Osteoblast (primary cell): ENCODE measurements at regions not wholly inside any gene's neighbourhood (a gene's known extent, or its start where the extent isn't known, plus 50 kb on each side); places are given as distances from the start of the nearest gene placed in this dataset.
"Not testable (repeated sequence)": the region's sequence is repeated elsewhere in the genome, so short reads cannot be mapped to it uniquely, and the experiment has no call there.

Source experiments
- DNase-seq: peaks from one replicate; pipeline ENCODE4 v3.0.0; 2011; ENCODE audit warnings: low spot score, mixed read lengths; ENCODE audit not compliant: insufficient read length; ENCODE audit errors: missing footprints
- H2AFZ ChIP-seq: 2 replicates; pipeline ENCODE4 v1.6.0; 2011; ENCODE audit warnings: mild to moderate bottlenecking, low read length
- H3K27ac ChIP-seq: 2 replicates; pipeline ENCODE4 v1.5.1; 2011; ENCODE audit warnings: mild to moderate bottlenecking, low read depth, low read length, moderate library complexity
- H3K27me3 ChIP-seq: 2 replicates; pipeline ENCODE4 v1.6.0; 2012; ENCODE audit warnings: mild to moderate bottlenecking, control low read depth, inconsistent platforms, low read length, moderate library complexity; ENCODE audit not compliant: insufficient read depth
- H3K36me3 ChIP-seq: 2 replicates; pipeline ENCODE4 v1.5.1; 2011; ENCODE audit warnings: mild to moderate bottlenecking, low read length, control low read depth, moderate library complexity; ENCODE audit not compliant: insufficient read depth
- H3K4me1 ChIP-seq: 2 replicates; pipeline ENCODE4 v1.5.1; 2011; ENCODE audit warnings: mild to moderate bottlenecking, low read length, control low read depth, moderate library complexity; ENCODE audit not compliant: insufficient read depth
- H3K4me2 ChIP-seq: 2 replicates; pipeline ENCODE4 v1.6.0; 2011; ENCODE audit warnings: mild to moderate bottlenecking, low read length; ENCODE audit not compliant: insufficient read depth
- H3K4me3 ChIP-seq: fragments of 200-600 bp; sonication (generic); 3 replicates; pipeline ENCODE4 v1.5.1; 2012; ENCODE audit warnings: mild to moderate bottlenecking, low read length, inconsistent platforms; ENCODE audit not compliant: insufficient read depth
- H3K79me2 ChIP-seq: 2 replicates; pipeline ENCODE4 v1.6.0; 2012; ENCODE audit warnings: mild to moderate bottlenecking, low read length, control low read depth, inconsistent platforms; ENCODE audit not compliant: insufficient read depth
- H3K9me3 ChIP-seq: 2 replicates; pipeline ENCODE4 v1.5.1; 2011; ENCODE audit warnings: low read depth, low read length, control low read depth
- H4K20me1 ChIP-seq: 2 replicates; pipeline ENCODE4 v1.6.0; 2012; ENCODE audit warnings: mild to moderate bottlenecking, low read length, control low read depth; ENCODE audit not compliant: insufficient read depth
- TF ChIP-seq, protein P1 (sequence below): IDR thresholded peaks from 2 replicates; pipeline ENCODE4 v1.5.1; 2011; ENCODE audit warnings: mild to moderate bottlenecking, low read depth, low read length, moderate library complexity; ENCODE audit errors: extremely low read depth

DNA sequence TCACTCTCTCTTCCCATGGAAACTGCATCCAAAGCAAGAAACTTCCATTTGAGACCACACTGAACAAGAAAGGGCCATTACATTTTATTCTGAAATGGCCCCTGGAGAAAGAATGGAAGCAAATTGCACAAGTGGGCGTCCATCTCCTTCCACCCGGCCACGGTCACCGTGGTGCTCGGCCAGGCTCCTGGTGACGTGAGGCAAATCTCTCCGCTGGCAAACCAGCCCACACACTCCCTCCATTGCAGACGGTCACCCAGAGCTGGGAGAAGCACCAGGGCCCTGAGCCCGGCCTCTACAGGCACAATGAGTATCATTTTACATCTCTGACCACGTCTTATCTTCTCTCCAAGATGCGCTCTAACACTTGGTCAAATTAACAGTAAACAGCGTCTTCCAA lies 126.1 kb upstream of the FAM20C start:
- Histone ChIP-seq H3K4me2 (no peak overlapping the region), H3K4me3 (no peak overlapping the region), H3K27me3 (no peaks in the 10 kb centered on the region), H3K4me1 (peaks cover 28% of the 10 kb centered on the region), H3K9me3 (no peaks in the 10 kb centered on the region), H4K20me1 (no peaks in the 10 kb centered on the region), H3K27ac (no peak overlapping the region), H3K36me3 (no peaks in the 10 kb centered on the region), H2AFZ (no peak overlapping the region), H3K79me2 (no peaks in the 10 kb centered on the region)
- TF ChIP-seq, protein P1, sequence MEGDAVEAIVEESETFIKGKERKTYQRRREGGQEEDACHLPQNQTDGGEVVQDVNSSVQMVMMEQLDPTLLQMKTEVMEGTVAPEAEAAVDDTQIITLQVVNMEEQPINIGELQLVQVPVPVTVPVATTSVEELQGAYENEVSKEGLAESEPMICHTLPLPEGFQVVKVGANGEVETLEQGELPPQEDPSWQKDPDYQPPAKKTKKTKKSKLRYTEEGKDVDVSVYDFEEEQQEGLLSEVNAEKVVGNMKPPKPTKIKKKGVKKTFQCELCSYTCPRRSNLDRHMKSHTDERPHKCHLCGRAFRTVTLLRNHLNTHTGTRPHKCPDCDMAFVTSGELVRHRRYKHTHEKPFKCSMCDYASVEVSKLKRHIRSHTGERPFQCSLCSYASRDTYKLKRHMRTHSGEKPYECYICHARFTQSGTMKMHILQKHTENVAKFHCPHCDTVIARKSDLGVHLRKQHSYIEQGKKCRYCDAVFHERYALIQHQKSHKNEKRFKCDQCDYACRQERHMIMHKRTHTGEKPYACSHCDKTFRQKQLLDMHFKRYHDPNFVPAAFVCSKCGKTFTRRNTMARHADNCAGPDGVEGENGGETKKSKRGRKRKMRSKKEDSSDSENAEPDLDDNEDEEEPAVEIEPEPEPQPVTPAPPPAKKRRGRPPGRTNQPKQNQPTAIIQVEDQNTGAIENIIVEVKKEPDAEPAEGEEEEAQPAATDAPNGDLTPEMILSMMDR, result no peak
- no peak for DNase-seq

- Histone ChIP-seq H3K27me3 (no peaks in the 10 kb centered on the region), H3K36me3 (no peaks in the 10 kb centered on the region), H2AFZ (no peak overlapping the region), H3K4me2 (no peak overlapping the region), H3K79me2 (no peaks in the 10 kb centered on the region), H3K9me3 (no peaks in the 10 kb centered on the region), H3K4me3 (no peak overlapping the region), H3K27ac (no peak overlapping the region), H4K20me1 (no peaks in the 10 kb centered on the region), H3K4me1 (peaks cover 28% of the 10 kb centered on the region)
- no peak for DNase-seq
- TF ChIP-seq, protein P1, result no peak
These were observed 125.6 kb upstream of the FAM20C start for GRCh38 chr7:66741-67140.

DNA sequence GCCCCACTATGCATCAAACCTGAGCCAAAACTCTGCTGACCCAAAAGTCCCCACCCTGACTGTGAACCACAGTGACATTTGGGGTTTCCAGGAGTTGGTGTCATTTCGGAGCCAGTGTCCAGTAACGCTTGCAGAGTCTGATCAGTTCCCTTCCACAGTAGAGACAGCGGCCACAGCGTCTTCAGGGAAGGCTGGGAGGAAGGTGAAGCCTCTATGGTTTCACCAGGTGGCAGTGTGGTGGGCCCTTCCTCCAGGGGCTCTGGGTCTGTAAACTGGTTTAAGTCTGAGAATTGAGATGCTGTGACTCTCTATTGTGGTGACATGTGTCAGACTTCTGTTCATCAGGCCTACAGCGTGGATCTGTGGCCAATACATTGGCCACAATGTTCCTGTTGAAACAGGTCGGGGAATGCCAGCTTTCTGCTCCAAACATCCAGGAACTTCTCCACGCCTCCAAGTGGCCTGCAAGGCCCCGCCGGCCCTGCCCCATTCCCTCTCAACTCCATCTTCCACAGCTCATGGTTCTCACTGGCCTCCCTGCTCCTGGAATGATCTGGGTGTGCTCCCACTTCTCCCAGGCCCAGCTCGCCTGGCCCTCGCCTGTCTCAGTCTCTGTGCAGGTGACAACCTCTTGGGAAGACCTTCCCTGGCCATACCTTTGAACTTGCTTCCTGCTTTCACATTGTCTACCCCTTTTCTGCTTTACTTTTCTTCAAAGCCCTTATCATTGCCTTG lies 124.5 kb upstream of the FAM20C start:
- TF ChIP-seq, protein P1, result no peak
- Histone ChIP-seq H3K36me3 (no peaks in the 10 kb centered on the region), H3K79me2 (no peaks in the 10 kb centered on the region), H3K4me2 (no peak overlapping the region), H3K4me1 (peaks cover 35% of the 10 kb centered on the region), H4K20me1 (no peaks in the 10 kb centered on the region), H2AFZ (no peak overlapping the region), H3K27me3 (no peaks in the 10 kb centered on the region), H3K4me3 (no peak overlapping the region), H3K9me3 (no peaks in the 10 kb centered on the region), H3K27ac (no peak overlapping the region)
- DNase-seq, result peak; percentile 32

- Histone ChIP-seq H2AFZ (no peak overlapping the region), H3K27ac (peak overlapping the region; percentile 54), H3K9me3 (no peaks in the 10 kb centered on the region), H3K4me1 (peaks cover 35% of the 10 kb centered on the region), H3K36me3 (no peaks in the 10 kb centered on the region), H3K4me3 (peak overlapping the region; percentile 7), H3K27me3 (no peaks in the 10 kb centered on the region), H3K4me2 (peak overlapping the region; percentile 28), H3K79me2 (no peaks in the 10 kb centered on the region), H4K20me1 (no peaks in the 10 kb centered on the region)
- DNase-seq, result peak; percentile 89
- TF ChIP-seq, protein P1, result peak; percentile 28
These were observed 123.7 kb upstream of the FAM20C start for GRCh38 chr7:68629-69028.

DNA sequence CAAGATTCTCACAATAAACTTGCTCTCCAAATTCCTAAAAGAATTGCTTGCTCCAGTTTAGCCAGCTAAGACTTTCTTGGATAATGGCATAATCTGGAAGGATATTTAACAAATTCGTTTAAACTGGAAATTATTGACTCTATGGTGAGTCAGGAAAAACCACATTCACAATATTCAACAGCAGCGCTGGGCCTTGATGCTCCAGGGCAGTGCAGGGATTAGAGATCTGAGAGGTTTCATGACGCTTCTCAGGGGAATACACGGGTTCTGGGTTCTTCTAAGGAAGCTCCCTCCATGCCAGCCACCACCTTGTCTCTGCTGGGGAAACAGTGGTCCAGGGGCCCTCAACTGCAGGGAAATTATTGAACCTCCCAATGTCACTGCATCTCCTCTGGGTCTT lies 123.3 kb upstream of the FAM20C start:
- H3K4me1 ChIP-seq, result peaks cover 35% of the 10 kb centered on the region
- not testable (repeated sequence) for H3K4me2 ChIP-seq, H4K20me1 ChIP-seq, H3K36me3 ChIP-seq, DNase-seq, H3K27ac ChIP-seq, H3K4me3 ChIP-seq, H2AFZ ChIP-seq, H3K79me2 ChIP-seq, H3K27me3 ChIP-seq, H3K9me3 ChIP-seq

- H3K4me1 ChIP-seq, result peaks cover 31% of the 10 kb centered on the region
- H2AFZ ChIP-seq, H3K4me2 ChIP-seq, H3K36me3 ChIP-seq, H3K9me3 ChIP-seq, H3K27ac ChIP-seq, DNase-seq, H3K79me2 ChIP-seq, H4K20me1 ChIP-seq, H3K27me3 ChIP-seq, H3K4me3 ChIP-seq: not testable (repeated sequence)
These were observed 122.8 kb upstream of the FAM20C start for GRCh38 chr7:69499-70123.
